Lung (tissue), 11 donors: ENCODE measurements at regions not wholly inside any gene's neighbourhood (a gene's known extent, or its start where the extent isn't known, plus 50 kb on each side); places are given as distances from the start of the nearest gene placed in this dataset.

ENCODE experiments used
- ATAC-seq: fragments of 200-7000 bp; cut with Tn5 transposase; one replicate; pipeline ENCODE4 v1.9.1; 2020; ENCODE audit warnings: moderate number of reproducible peaks; ENCODE audit not compliant: insufficient read depth, low FRiP score
- DNase-seq, 3 donors: peaks; one replicate each; pipeline ENCODE4 v3.0.0-alpha.2; 2013 to 2017
- H3K27ac ChIP-seq, 2 donors: one replicate each; pipeline ENCODE4 v1.5.1; 2013; ENCODE audit warnings: mild to moderate bottlenecking in 2 of 2, moderate library complexity in 2 of 2, control low read depth in 1 of 2, inconsistent platforms in 1 of 2, low read depth in 1 of 2, low read length in 1 of 2
- H3K27me3 ChIP-seq, 3 donors: one replicate each; pipeline ENCODE4 v1.5.1; 2013; ENCODE audit warnings: low read length in 2 of 3; ENCODE audit not compliant: control insufficient read depth in 3 of 3, insufficient read depth in 3 of 3
- H3K36me3 ChIP-seq, 4 donors: one replicate each; pipeline ENCODE4 v1.5.1; 2013; ENCODE audit warnings: low read length in 4 of 4, mild to moderate bottlenecking in 1 of 4, moderate library complexity in 1 of 4; ENCODE audit not compliant: control insufficient read depth in 4 of 4, insufficient read depth in 4 of 4
- H3K4me1 ChIP-seq, 5 donors: one replicate each; pipeline ENCODE4 v1.5.1; 2013; ENCODE audit warnings: low read length in 5 of 5, mild to moderate bottlenecking in 2 of 5, moderate library complexity in 1 of 5; ENCODE audit not compliant: control insufficient read depth in 5 of 5, insufficient read depth in 5 of 5
- H3K4me3 ChIP-seq: one replicate; pipeline ENCODE4 v1.5.1; 2013; ENCODE audit warnings: mild to moderate bottlenecking, control low read depth, moderate library complexity
- H3K9ac ChIP-seq, 2 donors: one replicate each; pipeline ENCODE4 v1.5.1; 2013; ENCODE audit warnings: low read length in 2 of 2, control low read depth in 1 of 2; ENCODE audit not compliant: insufficient read depth in 1 of 2
- H3K9me3 ChIP-seq, 4 donors: one replicate each; pipeline ENCODE4 v1.5.1; 2013; ENCODE audit warnings: low read length in 3 of 4, mild to moderate bottlenecking in 1 of 4, moderate library complexity in 1 of 4; ENCODE audit not compliant: control insufficient read depth in 4 of 4, insufficient read depth in 3 of 4
- CTCF ChIP-seq: IDR thresholded peaks from 2 replicates; pipeline ENCODE4 v1.5.1; 2012; ENCODE audit warnings: mild to moderate bottlenecking; ENCODE audit errors: control extremely low read depth, extremely low read depth
- WGBS, 2 donors: extraction: QIAGEN DNeasy Blood & Tissue Kit; methylation state at CpG; one replicate each; pipeline ENCODE4 v1.1.7; 2013; 5-methylcytosine and 5-hydroxymethylcytosine counted together
- donor health status: control.
- donor health status: control.
- donor health status: Bipolar disorder and iron deficiency.
- donor health status: healthy.
- donor health status: DM: yes; HTN: yes; CAD: no.

GRCh38 chr11:86180423-86180822 is 64.1 kb upstream of the EED start:
- H3K4me1 ChIP-seq, result peaks cover 0 to 9% (median 6%) of the 10 kb centered on the region in 5 donors
- H3K9ac ChIP-seq, result no peak overlapping the region
- H3K27me3 ChIP-seq, result no peaks in the 10 kb centered on the region
- WGBS, 2 donors, result 45 to 73% methylated on average over 6 of the region's 6 CpGs
- H3K9me3 ChIP-seq, result no peaks in the 10 kb centered on the region
- no peak for DNase-seq
- H3K4me3 ChIP-seq, result no peak overlapping the region
- TF ChIP-seq CTCF, result no peak
- no peaks in the 10 kb centered on the region for H3K36me3 ChIP-seq
- H3K27ac ChIP-seq, result no peak overlapping the region
- no peak for ATAC-seq

GRCh38 chr11:86179646-86180064 is 64.9 kb upstream of the EED start:
- Histone ChIP-seq H3K9ac (no peak overlapping the region), H3K4me1 (peaks cover 0 to 13% (median 6%) of the 10 kb centered on the region in 5 donors), H3K27ac (no peak overlapping the region), H3K4me3 (no peak overlapping the region), H3K27me3 (no peaks in the 10 kb centered on the region), H3K36me3 (no peaks in the 10 kb centered on the region), H3K9me3 (no peaks in the 10 kb centered on the region)
- 52 to 54% methylated on average over 5 of the region's 5 CpGs for WGBS, 2 donors
- no peak for TF ChIP-seq CTCF
- ATAC-seq, result no peak
- DNase-seq, result no peak

GRCh38 chr11:86177302-86177701 is 67.3 kb upstream of the EED start:
- H3K4me3 ChIP-seq, result no peak overlapping the region
- no peak for ATAC-seq
- no peaks in the 10 kb centered on the region for H3K27me3 ChIP-seq
- no peak overlapping the region for H3K27ac ChIP-seq
- TF ChIP-seq CTCF, result no peak
- H3K4me1 ChIP-seq, result peaks cover 0 to 18% (median 14%) of the 10 kb centered on the region in 5 donors
- DNase-seq, result no peak
- H3K9me3 ChIP-seq, result no peaks in the 10 kb centered on the region
- H3K36me3 ChIP-seq, result no peaks in the 10 kb centered on the region
- H3K9ac ChIP-seq, result no peak overlapping the region

GRCh38 chr11:86176165-86176884 is 68.2 kb upstream of the EED start:
- Histone ChIP-seq H3K27me3 (no peaks in the 10 kb centered on the region), H3K9me3 (no peaks in the 10 kb centered on the region), H3K36me3 (no peaks in the 10 kb centered on the region), H3K27ac (no peak overlapping the region), H3K4me3 (no peak overlapping the region), H3K4me1 (peaks cover 0 to 18% (median 14%) of the 10 kb centered on the region in 5 donors), H3K9ac (no peak overlapping the region)
- ATAC-seq (no peak), DNase-seq (no peak)
- 42 to 72% methylated on average over 4 of the region's 4 CpGs for WGBS, 2 donors
- TF ChIP-seq CTCF, result no peak
